HG02870 (cell line): ENCODE measurements at regions not wholly inside any gene's neighbourhood (a gene's known extent, or its start where the extent isn't known, plus 50 kb on each side); places are given as distances from the start of the nearest gene placed in this dataset.

Experiments
- ATAC-seq: cut with Tn5 transposase; IDR thresholded peaks from one replicate; pipeline ENCODE4 v1.9.1; 2021; ENCODE audit warnings: mild to moderate bottlenecking, moderate library complexity; ENCODE audit not compliant: unreplicated experiment

- no peak for ATAC-seq
Measured at GRCh38 chr9:116059466-116059865, 94.1 kb upstream of the PAPPA start.

GRCh38 chr9:116060631-116061030 lies 93.0 kb upstream of the PAPPA start:
- no peak for ATAC-seq

- ATAC-seq, result no peak
Measured at GRCh38 chr9:116061546-116062205, 91.9 kb upstream of the PAPPA start.

- ATAC-seq, result no peak
Measured at GRCh38 chr9:116062206-116062550, 91.4 kb upstream of the PAPPA start.

GRCh38 chr9:116064970-116065369 lies 88.6 kb upstream of the PAPPA start:
- no peak for ATAC-seq

- ATAC-seq, result no peak
Measured at GRCh38 chr9:116066221-116066620, 87.4 kb upstream of the PAPPA start.

- ATAC-seq, result no peak
Measured at GRCh38 chr9:116067566-116067965, 86.0 kb upstream of the PAPPA start.

- no peak for ATAC-seq
Measured at GRCh38 chr9:116070256-116070914, 83.2 kb upstream of the PAPPA start.

- no peak for ATAC-seq
Measured at GRCh38 chr9:116072046-116072445, 81.5 kb upstream of the PAPPA start.

- no peak for ATAC-seq
Measured at GRCh38 chr9:116073826-116074225, 79.8 kb upstream of the PAPPA start.

- ATAC-seq, result no peak
Measured at GRCh38 chr9:116074658-116075057, 78.9 kb upstream of the PAPPA start.

GRCh38 chr9:116075191-116075590 lies 78.4 kb upstream of the PAPPA start:
- no peak for ATAC-seq

- ATAC-seq, result no peak
Measured at GRCh38 chr9:116078640-116079039, 75.0 kb upstream of the PAPPA start.

- ATAC-seq, result no peak
Measured at GRCh38 chr9:116080561-116080960, 73.0 kb upstream of the PAPPA start.

GRCh38 chr9:116081435-116082115 lies 72.0 kb upstream of the PAPPA start:
- ATAC-seq, result no peak

GRCh38 chr9:116083837-116084236 lies 69.8 kb upstream of the PAPPA start:
- ATAC-seq, result no peak

GRCh38 chr9:116084497-116084896 lies 69.1 kb upstream of the PAPPA start:
- ATAC-seq, result no peak

- no peak for ATAC-seq
Measured at GRCh38 chr9:116087246-116087645, 66.3 kb upstream of the PAPPA start.

GRCh38 chr9:116087751-116088194 lies 65.8 kb upstream of the PAPPA start:
- no peak for ATAC-seq

- no peak for ATAC-seq
Measured at GRCh38 chr9:116088396-116088795, 65.2 kb upstream of the PAPPA start.

- no peak for ATAC-seq
Measured at GRCh38 chr9:116090030-116090770, 63.4 kb upstream of the PAPPA start.

GRCh38 chr9:116094846-116095245 lies 58.7 kb upstream of the PAPPA start:
- ATAC-seq, result no peak
